UCSD-AML1 (cell line): ENCODE measurements at regions not wholly inside any gene's neighbourhood (a gene's known extent, or its start where the extent isn't known, plus 50 kb on each side); places are given as distances from the start of the nearest gene placed in this dataset.

ENCODE experiments used
- DNase-seq: peaks from one replicate; lab custom pipeline; 2025; ENCODE audit not compliant: unreplicated experiment; lab: John Stamatoyannopoulos, UW

- no peak for DNase-seq
Measured at GRCh38 chr13:27673911-27674310, 52.2 kb downstream of the POLR1D start.

GRCh38 chr13:27678306-27679040, 56.8 kb downstream of the POLR1D start:
- DNase-seq, result no peak

- DNase-seq, result no peak
Measured at GRCh38 chr13:27679396-27679795, 57.7 kb downstream of the POLR1D start.

- DNase-seq, result no peak
Measured at GRCh38 chr13:27679896-27680295, 58.2 kb downstream of the POLR1D start.

GRCh38 chr13:27680465-27680864, 58.8 kb downstream of the POLR1D start:
- no peak for DNase-seq

- no peak for DNase-seq
Measured at GRCh38 chr13:27691207-27691606, 69.5 kb downstream of the POLR1D start.

GRCh38 chr13:27696731-27697130, 75.0 kb downstream of the POLR1D start:
- DNase-seq, result no peak

- DNase-seq, result no peak
Measured at GRCh38 chr13:27699952-27700351, 78.3 kb downstream of the POLR1D start.

GRCh38 chr13:27704681-27705080, 83.0 kb downstream of the POLR1D start:
- DNase-seq, result no peak

GRCh38 chr13:27708325-27708724, 84.0 kb upstream of the GSX1 start:
- DNase-seq, result no peak

GRCh38 chr13:27709779-27710178, 82.5 kb upstream of the GSX1 start:
- DNase-seq, result no peak

- peak; percentile 26 for DNase-seq
Measured at GRCh38 chr13:27712421-27712820, 79.9 kb upstream of the GSX1 start.

- DNase-seq, result no peak
Measured at GRCh38 chr13:27713767-27714166, 78.5 kb upstream of the GSX1 start.

- no peak for DNase-seq
Measured at GRCh38 chr13:27721681-27722080, 70.6 kb upstream of the GSX1 start.

- peak; percentile 35 for DNase-seq
Measured at GRCh38 chr13:27728271-27728670, 64.0 kb upstream of the GSX1 start.

GRCh38 chr13:27730191-27730590, 62.1 kb upstream of the GSX1 start:
- no peak for DNase-seq
